ENCODE measurements at regions not wholly inside any gene's neighbourhood (a gene's known extent, or its start where the extent isn't known, plus 50 kb on each side); places are given as distances from the start of the nearest gene placed in this dataset.

- no peaks in the 10 kb centered on the region for H3K4me1 ChIP-seq (ENCODE audit: control insufficient read depth, insufficient read depth, low read length, poor library complexity, severe bottlenecking)
- no peak overlapping the region for H3K27ac ChIP-seq (ENCODE audit: insufficient read depth, low read length, poor library complexity, severe bottlenecking)
- no peaks in the 10 kb centered on the region for H3K36me3 ChIP-seq (ENCODE audit: control insufficient read depth, insufficient read depth, low read length)
- no peaks in the 10 kb centered on the region for H3K27me3 ChIP-seq (replicated peaks; ENCODE audit: control insufficient read depth, insufficient read depth, low read length, poor library complexity, severe bottlenecking)
- no peaks in the 10 kb centered on the region for H3K9me3 ChIP-seq (ENCODE audit: control insufficient read depth, low read length)
- no peak for DNase-seq
- no peak overlapping the region for H3K4me3 ChIP-seq (ENCODE audit: insufficient read depth, low read depth, low read length, poor library complexity, severe bottlenecking)
Measured at GRCh38 chr2:192814376-192814775, 619.6 kb upstream of the TMEFF2 start.

- DNase-seq, result no peak
- H3K4me1 ChIP-seq (ENCODE audit: control insufficient read depth, insufficient read depth, low read length, poor library complexity, severe bottlenecking), result no peaks in the 10 kb centered on the region
- no peaks in the 10 kb centered on the region for H3K9me3 ChIP-seq (ENCODE audit: control insufficient read depth, low read length)
- no peak overlapping the region for H3K4me3 ChIP-seq (ENCODE audit: insufficient read depth, low read depth, low read length, poor library complexity, severe bottlenecking)
- H3K27ac ChIP-seq (ENCODE audit: insufficient read depth, low read length, poor library complexity, severe bottlenecking), result no peak overlapping the region
- H3K36me3 ChIP-seq (ENCODE audit: control insufficient read depth, insufficient read depth, low read length), result no peaks in the 10 kb centered on the region
- H3K27me3 ChIP-seq (replicated peaks; ENCODE audit: control insufficient read depth, insufficient read depth, low read length, poor library complexity, severe bottlenecking), result no peaks in the 10 kb centered on the region
Measured at GRCh38 chr2:192813341-192813740, 618.6 kb upstream of the TMEFF2 start.

GRCh38 chr2:192809173-192809572, 614.4 kb upstream of the TMEFF2 start:
- no peak overlapping the region for H3K4me3 ChIP-seq (ENCODE audit: insufficient read depth, low read depth, low read length, poor library complexity, severe bottlenecking)
- no peaks in the 10 kb centered on the region for H3K36me3 ChIP-seq (ENCODE audit: control insufficient read depth, insufficient read depth, low read length)
- no peaks in the 10 kb centered on the region for H3K4me1 ChIP-seq (ENCODE audit: control insufficient read depth, insufficient read depth, low read length, poor library complexity, severe bottlenecking)
- H3K9me3 ChIP-seq (ENCODE audit: control insufficient read depth, low read length), result no peaks in the 10 kb centered on the region
- no peak overlapping the region for H3K27ac ChIP-seq (ENCODE audit: insufficient read depth, low read length, poor library complexity, severe bottlenecking)
- no peaks in the 10 kb centered on the region for H3K27me3 ChIP-seq (replicated peaks; ENCODE audit: control insufficient read depth, insufficient read depth, low read length, poor library complexity, severe bottlenecking)
- no peak for DNase-seq

GRCh38 chr2:192783643-192784042, 588.9 kb upstream of the TMEFF2 start:
- no peak overlapping the region for H3K4me3 ChIP-seq (ENCODE audit: insufficient read depth, low read depth, low read length, poor library complexity, severe bottlenecking)
- no peak overlapping the region for H3K27ac ChIP-seq (ENCODE audit: insufficient read depth, low read length, poor library complexity, severe bottlenecking)
- H3K27me3 ChIP-seq (replicated peaks; ENCODE audit: control insufficient read depth, insufficient read depth, low read length, poor library complexity, severe bottlenecking), result no peaks in the 10 kb centered on the region
- no peaks in the 10 kb centered on the region for H3K4me1 ChIP-seq (ENCODE audit: control insufficient read depth, insufficient read depth, low read length, poor library complexity, severe bottlenecking)
- no peaks in the 10 kb centered on the region for H3K36me3 ChIP-seq (ENCODE audit: control insufficient read depth, insufficient read depth, low read length)
- DNase-seq, result no peak
- no peaks in the 10 kb centered on the region for H3K9me3 ChIP-seq (ENCODE audit: control insufficient read depth, low read length)

GRCh38 chr2:192775459-192776262, 580.9 kb upstream of the TMEFF2 start:
- H3K9me3 ChIP-seq (ENCODE audit: control insufficient read depth, low read length), result no peaks in the 10 kb centered on the region
- H3K36me3 ChIP-seq (ENCODE audit: control insufficient read depth, insufficient read depth, low read length), result no peaks in the 10 kb centered on the region
- no peaks in the 10 kb centered on the region for H3K4me1 ChIP-seq (ENCODE audit: control insufficient read depth, insufficient read depth, low read length, poor library complexity, severe bottlenecking)
- H3K27ac ChIP-seq (ENCODE audit: insufficient read depth, low read length, poor library complexity, severe bottlenecking), result no peak overlapping the region
- DNase-seq, result no peak
- no peaks in the 10 kb centered on the region for H3K27me3 ChIP-seq (replicated peaks; ENCODE audit: control insufficient read depth, insufficient read depth, low read length, poor library complexity, severe bottlenecking)
- H3K4me3 ChIP-seq (ENCODE audit: insufficient read depth, low read depth, low read length, poor library complexity, severe bottlenecking), result no peak overlapping the region

- Histone ChIP-seq H3K27me3 (replicated peaks; ENCODE audit: control insufficient read depth, insufficient read depth, low read length, poor library complexity, severe bottlenecking) (no peaks in the 10 kb centered on the region), H3K36me3 (ENCODE audit: control insufficient read depth, insufficient read depth, low read length) (no peaks in the 10 kb centered on the region), H3K4me1 (ENCODE audit: control insufficient read depth, insufficient read depth, low read length, poor library complexity, severe bottlenecking) (no peaks in the 10 kb centered on the region), H3K9me3 (ENCODE audit: control insufficient read depth, low read length) (no peaks in the 10 kb centered on the region), H3K27ac (ENCODE audit: insufficient read depth, low read length, poor library complexity, severe bottlenecking) (no peak overlapping the region), H3K4me3 (ENCODE audit: insufficient read depth, low read depth, low read length, poor library complexity, severe bottlenecking) (no peak overlapping the region)
- DNase-seq, result no peak
Measured at GRCh38 chr2:192775011-192775410, 580.3 kb upstream of the TMEFF2 start.

- no peaks in the 10 kb centered on the region for H3K36me3 ChIP-seq (ENCODE audit: control insufficient read depth, insufficient read depth, low read length)
- no peaks in the 10 kb centered on the region for H3K27me3 ChIP-seq (replicated peaks; ENCODE audit: control insufficient read depth, insufficient read depth, low read length, poor library complexity, severe bottlenecking)
- H3K27ac ChIP-seq (ENCODE audit: insufficient read depth, low read length, poor library complexity, severe bottlenecking), result no peak overlapping the region
- no peak for DNase-seq
- H3K4me3 ChIP-seq (ENCODE audit: insufficient read depth, low read depth, low read length, poor library complexity, severe bottlenecking), result no peak overlapping the region
- no peaks in the 10 kb centered on the region for H3K4me1 ChIP-seq (ENCODE audit: control insufficient read depth, insufficient read depth, low read length, poor library complexity, severe bottlenecking)
- H3K9me3 ChIP-seq (ENCODE audit: control insufficient read depth, low read length), result no peaks in the 10 kb centered on the region
Measured at GRCh38 chr2:192773044-192773443, 578.3 kb upstream of the TMEFF2 start.

- DNase-seq, result no peak
- Histone ChIP-seq H3K4me1 (ENCODE audit: control insufficient read depth, insufficient read depth, low read length, poor library complexity, severe bottlenecking) (no peaks in the 10 kb centered on the region), H3K4me3 (ENCODE audit: insufficient read depth, low read depth, low read length, poor library complexity, severe bottlenecking) (no peak overlapping the region), H3K36me3 (ENCODE audit: control insufficient read depth, insufficient read depth, low read length) (no peaks in the 10 kb centered on the region), H3K27me3 (replicated peaks; ENCODE audit: control insufficient read depth, insufficient read depth, low read length, poor library complexity, severe bottlenecking) (no peaks in the 10 kb centered on the region), H3K27ac (ENCODE audit: insufficient read depth, low read length, poor library complexity, severe bottlenecking) (no peak overlapping the region), H3K9me3 (ENCODE audit: control insufficient read depth, low read length) (no peaks in the 10 kb centered on the region)
Measured at GRCh38 chr2:192749611-192750200, 555.0 kb upstream of the TMEFF2 start.

- Histone ChIP-seq H3K4me1 (ENCODE audit: control insufficient read depth, insufficient read depth, low read length, poor library complexity, severe bottlenecking) (no peaks in the 10 kb centered on the region), H3K27ac (ENCODE audit: insufficient read depth, low read length, poor library complexity, severe bottlenecking) (no peak overlapping the region), H3K9me3 (ENCODE audit: control insufficient read depth, low read length) (no peaks in the 10 kb centered on the region), H3K36me3 (ENCODE audit: control insufficient read depth, insufficient read depth, low read length) (no peaks in the 10 kb centered on the region), H3K27me3 (replicated peaks; ENCODE audit: control insufficient read depth, insufficient read depth, low read length, poor library complexity, severe bottlenecking) (no peaks in the 10 kb centered on the region), H3K4me3 (ENCODE audit: insufficient read depth, low read depth, low read length, poor library complexity, severe bottlenecking) (no peak overlapping the region)
- no peak for DNase-seq
Measured at GRCh38 chr2:192741889-192742288, 547.2 kb upstream of the TMEFF2 start.

GRCh38 chr2:192735447-192735846, 540.7 kb upstream of the TMEFF2 start:
- Histone ChIP-seq H3K9me3 (ENCODE audit: control insufficient read depth, low read length) (no peaks in the 10 kb centered on the region), H3K4me3 (ENCODE audit: insufficient read depth, low read depth, low read length, poor library complexity, severe bottlenecking) (no peak overlapping the region), H3K27ac (ENCODE audit: insufficient read depth, low read length, poor library complexity, severe bottlenecking) (no peak overlapping the region), H3K4me1 (ENCODE audit: control insufficient read depth, insufficient read depth, low read length, poor library complexity, severe bottlenecking) (no peaks in the 10 kb centered on the region), H3K27me3 (replicated peaks; ENCODE audit: control insufficient read depth, insufficient read depth, low read length, poor library complexity, severe bottlenecking) (no peaks in the 10 kb centered on the region), H3K36me3 (ENCODE audit: control insufficient read depth, insufficient read depth, low read length) (no peaks in the 10 kb centered on the region)
- DNase-seq, result no peak
